MM.1S (cell line): ENCODE measurements at regions not wholly inside any gene's neighbourhood (a gene's known extent, or its start where the extent isn't known, plus 50 kb on each side); places are given as distances from the start of the nearest gene placed in this dataset.

ENCODE experiments used
- DNase-seq: peaks from one replicate; pipeline ENCODE4 v3.0.0-alpha.2; 2015
- H2AFZ ChIP-seq: fragments of 300-600 bp; sonication (generic); 2 replicates; pipeline ENCODE4 v1.6.0; 2016; ENCODE audit warnings: antibody characterized with exemption, low read length
- H3F3A ChIP-seq: fragments of 300-600 bp; sonication (generic); 2 replicates; pipeline ENCODE4 v1.6.1; 2016; ENCODE audit warnings: mild to moderate bottlenecking, antibody characterized with exemption, low read length, moderate library complexity, mixed read lengths; ENCODE audit not compliant: insufficient read depth
- H3K27ac ChIP-seq: fragments of 300-600 bp; sonication (generic); 2 replicates; pipeline ENCODE4 v1.5.1; 2016; ENCODE audit warnings: mild to moderate bottlenecking, low read length
- H3K27me3 ChIP-seq: fragments of 300-600 bp; sonication (generic); replicated peaks from 2 replicates; pipeline ENCODE4 v1.6.0; 2016; ENCODE audit warnings: low read length; ENCODE audit not compliant: insufficient read depth
- H3K36me3 ChIP-seq: fragments of 300-600 bp; sonication (generic); replicated peaks from 2 replicates; pipeline ENCODE4 v1.6.1; 2016; ENCODE audit warnings: mild to moderate bottlenecking, low read length, mixed read lengths; ENCODE audit not compliant: insufficient read depth
- H3K4me1 ChIP-seq: fragments of 300-600 bp; sonication (generic); 2 replicates; pipeline ENCODE4 v1.6.1; 2016; ENCODE audit warnings: low read length, mixed read lengths
- H3K4me2 ChIP-seq: fragments of 300-600 bp; sonication (generic); 2 replicates; pipeline ENCODE4 v1.6.0; 2016; ENCODE audit warnings: low read depth, low read length
- H3K4me3 ChIP-seq: fragments of 300-600 bp; sonication (generic); 2 replicates; pipeline ENCODE4 v1.5.1; 2016; ENCODE audit warnings: low read length, mixed read lengths
- H3K79me2 ChIP-seq: fragments of 300-600 bp; sonication (generic); 2 replicates; pipeline ENCODE4 v1.6.1; 2016; ENCODE audit warnings: mixed run types, low read length, mixed read lengths
- H3K9ac ChIP-seq: fragments of 300-600 bp; sonication (generic); 2 replicates; pipeline ENCODE4 v1.6.1; 2016; ENCODE audit warnings: low read length, mixed read lengths
- H3K9me2 ChIP-seq: fragments of 300-600 bp; sonication (generic); replicated peaks from 2 replicates; pipeline ENCODE4 v1.6.1; 2016; ENCODE audit warnings: mild to moderate bottlenecking, low read length, mixed read lengths; ENCODE audit not compliant: insufficient read depth
- H3K9me3 ChIP-seq: fragments of 300-600 bp; sonication (generic); replicated peaks from 2 replicates; pipeline ENCODE4 v1.6.1; 2016; ENCODE audit warnings: mild to moderate bottlenecking, low read length, mixed read lengths; ENCODE audit not compliant: insufficient read depth
- H4K20me1 ChIP-seq: fragments of 300-600 bp; sonication (generic); 2 replicates; pipeline ENCODE4 v1.6.1; 2016; ENCODE audit warnings: mild to moderate bottlenecking, low read length, moderate library complexity, mixed read lengths; ENCODE audit not compliant: insufficient read depth
- EZH2 ChIP-seq: fragments of 300-600 bp; sonication (generic); optimal IDR thresholded peaks from 2 replicates; pipeline ENCODE3; 2017; ENCODE audit warnings: low read depth, mild to moderate bottlenecking, antibody characterized with exemption, low read length, mixed read lengths
- EZH2phosphoT487 ChIP-seq: fragments of 300-600 bp; sonication (generic); IDR thresholded peaks from 2 replicates; pipeline ENCODE4 v1.6.1; 2018; ENCODE audit warnings: antibody characterized with exemption, low read length
- TF ChIP-seq, protein P1 (sequence below): fragments of 300-600 bp; sonication (generic); IDR thresholded peaks from 2 replicates; pipeline ENCODE4 v1.5.1; 2016; ENCODE audit warnings: antibody characterized with exemption, low read length, mixed read lengths

DNA sequence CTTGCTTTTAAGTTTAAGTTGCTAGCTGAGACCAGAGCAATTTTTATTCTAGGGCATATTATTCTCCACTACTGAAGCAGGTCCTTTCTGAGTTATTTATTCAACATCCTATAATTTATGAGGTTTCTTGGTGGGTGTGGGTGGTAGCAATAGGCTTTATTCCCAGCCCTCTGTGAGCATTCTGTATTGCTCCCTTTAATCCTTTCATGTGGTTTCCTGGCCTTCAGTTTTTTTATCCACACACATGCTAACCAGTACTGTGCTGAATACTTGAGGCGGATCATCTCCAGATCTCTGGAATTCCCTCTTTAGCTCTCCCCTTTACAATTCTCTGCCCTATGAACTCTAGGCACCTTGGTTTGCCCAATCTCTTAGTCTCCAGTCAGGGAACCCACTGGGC, 91.8 kb upstream of the GLRA1 start:
- no peaks in the 10 kb centered on the region for H3K9me3 ChIP-seq
- H3K4me3 ChIP-seq, result no peak overlapping the region
- H3K36me3 ChIP-seq, result no peaks in the 10 kb centered on the region
- H3K4me1 ChIP-seq, result no peaks in the 10 kb centered on the region
- no peak overlapping the region for H2AFZ ChIP-seq
- no peaks in the 10 kb centered on the region for H3K79me2 ChIP-seq
- no peaks in the 10 kb centered on the region for H3K27me3 ChIP-seq
- no peak overlapping the region for H3K9ac ChIP-seq
- TF ChIP-seq EZH2 (no peak), EZH2phosphoT487 (no peak)
- TF ChIP-seq, protein P1, sequence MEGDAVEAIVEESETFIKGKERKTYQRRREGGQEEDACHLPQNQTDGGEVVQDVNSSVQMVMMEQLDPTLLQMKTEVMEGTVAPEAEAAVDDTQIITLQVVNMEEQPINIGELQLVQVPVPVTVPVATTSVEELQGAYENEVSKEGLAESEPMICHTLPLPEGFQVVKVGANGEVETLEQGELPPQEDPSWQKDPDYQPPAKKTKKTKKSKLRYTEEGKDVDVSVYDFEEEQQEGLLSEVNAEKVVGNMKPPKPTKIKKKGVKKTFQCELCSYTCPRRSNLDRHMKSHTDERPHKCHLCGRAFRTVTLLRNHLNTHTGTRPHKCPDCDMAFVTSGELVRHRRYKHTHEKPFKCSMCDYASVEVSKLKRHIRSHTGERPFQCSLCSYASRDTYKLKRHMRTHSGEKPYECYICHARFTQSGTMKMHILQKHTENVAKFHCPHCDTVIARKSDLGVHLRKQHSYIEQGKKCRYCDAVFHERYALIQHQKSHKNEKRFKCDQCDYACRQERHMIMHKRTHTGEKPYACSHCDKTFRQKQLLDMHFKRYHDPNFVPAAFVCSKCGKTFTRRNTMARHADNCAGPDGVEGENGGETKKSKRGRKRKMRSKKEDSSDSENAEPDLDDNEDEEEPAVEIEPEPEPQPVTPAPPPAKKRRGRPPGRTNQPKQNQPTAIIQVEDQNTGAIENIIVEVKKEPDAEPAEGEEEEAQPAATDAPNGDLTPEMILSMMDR, result no peak
- no peaks in the 10 kb centered on the region for H3F3A ChIP-seq
- H4K20me1 ChIP-seq, result no peaks in the 10 kb centered on the region
- DNase-seq, result no peak
- no peaks in the 10 kb centered on the region for H3K9me2 ChIP-seq
- H3K27ac ChIP-seq, result no peak overlapping the region
- no peak overlapping the region for H3K4me2 ChIP-seq

DNA sequence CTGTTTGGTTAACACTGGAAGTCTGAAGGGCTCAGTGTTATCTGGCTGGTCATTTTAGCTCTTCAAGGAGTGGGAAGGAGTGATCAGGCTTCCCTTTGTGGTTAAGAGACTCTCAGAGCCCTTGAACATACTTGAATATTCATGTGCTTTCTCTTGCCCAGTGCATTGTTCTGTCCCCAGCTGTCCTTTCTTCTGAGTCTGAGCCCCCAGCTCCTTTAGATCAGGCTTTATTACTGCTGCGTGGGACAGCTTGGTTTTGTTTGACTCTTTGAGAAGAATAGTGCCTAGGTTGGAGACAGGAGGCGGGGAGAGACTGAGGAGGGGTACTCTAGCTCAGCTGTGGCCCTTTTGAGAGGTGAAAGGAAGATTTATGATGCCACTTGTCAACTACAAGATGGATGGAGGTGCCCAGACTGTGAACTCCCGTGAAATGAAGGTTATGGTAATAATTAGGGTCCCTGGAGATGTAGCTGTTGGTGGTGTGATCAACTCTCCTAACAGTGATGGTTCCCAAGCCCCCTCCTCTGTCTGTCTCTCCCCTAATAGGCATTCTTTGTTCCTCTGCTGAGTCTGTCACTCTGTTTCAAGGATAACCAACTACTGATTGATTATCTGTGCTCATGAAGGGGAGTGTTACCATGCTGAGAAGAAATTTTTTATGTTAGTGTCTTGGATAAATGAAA, 83.1 kb upstream of the GLRA1 start:
- H3K9me2 ChIP-seq, result no peaks in the 10 kb centered on the region
- H3K4me1 ChIP-seq, result no peaks in the 10 kb centered on the region
- no peaks in the 10 kb centered on the region for H3K36me3 ChIP-seq
- no peaks in the 10 kb centered on the region for H3K9me3 ChIP-seq
- H3K9ac ChIP-seq, result no peak overlapping the region
- no peak overlapping the region for H3K4me2 ChIP-seq
- DNase-seq, result no peak
- H3K4me3 ChIP-seq, result no peak overlapping the region
- no peaks in the 10 kb centered on the region for H3F3A ChIP-seq
- H3K27ac ChIP-seq, result no peak overlapping the region
- no peaks in the 10 kb centered on the region for H4K20me1 ChIP-seq
- TF ChIP-seq, protein P1, result no peak
- TF ChIP-seq EZH2phosphoT487, result no peak
- no peak for TF ChIP-seq EZH2
- no peaks in the 10 kb centered on the region for H3K27me3 ChIP-seq
- no peak overlapping the region for H2AFZ ChIP-seq
- H3K79me2 ChIP-seq, result no peaks in the 10 kb centered on the region

DNA sequence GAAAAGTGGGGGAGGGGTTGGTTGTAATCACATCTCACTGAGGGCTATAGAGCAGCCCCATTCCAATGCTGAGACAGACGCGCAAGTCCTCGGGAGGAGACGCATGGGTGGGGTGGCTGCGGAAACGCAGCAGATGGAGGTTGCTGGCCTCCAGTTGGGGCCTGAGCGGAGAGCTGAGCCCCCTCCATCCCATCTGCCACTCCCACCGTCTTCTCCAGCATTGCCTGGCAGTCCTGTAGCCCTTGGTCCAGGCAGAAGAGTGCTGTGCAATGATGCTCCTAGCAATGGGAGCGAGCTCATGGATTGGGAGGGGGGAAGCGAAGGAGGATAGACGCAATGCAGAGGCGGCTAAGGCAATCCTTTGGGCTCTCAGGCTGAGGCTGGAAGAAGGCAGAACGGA, 79.4 kb upstream of the GLRA1 start:
- no peaks in the 10 kb centered on the region for H3K9me2 ChIP-seq
- no peak for TF ChIP-seq EZH2
- TF ChIP-seq, protein P1, result no peak
- TF ChIP-seq EZH2phosphoT487, result no peak
- no peaks in the 10 kb centered on the region for H4K20me1 ChIP-seq
- no peak overlapping the region for H3K9ac ChIP-seq
- H3K27ac ChIP-seq, result no peak overlapping the region
- H3K79me2 ChIP-seq, result no peaks in the 10 kb centered on the region
- no peak overlapping the region for H3K4me3 ChIP-seq
- no peaks in the 10 kb centered on the region for H3K36me3 ChIP-seq
- no peaks in the 10 kb centered on the region for H3F3A ChIP-seq
- no peaks in the 10 kb centered on the region for H3K27me3 ChIP-seq
- no peaks in the 10 kb centered on the region for H3K9me3 ChIP-seq
- no peaks in the 10 kb centered on the region for H3K4me1 ChIP-seq
- DNase-seq, result no peak
- no peak overlapping the region for H2AFZ ChIP-seq
- no peak overlapping the region for H3K4me2 ChIP-seq
